IMR-90 (cell line): ENCODE measurements at regions not wholly inside any gene's neighbourhood (a gene's known extent, or its start where the extent isn't known, plus 50 kb on each side); places are given as distances from the start of the nearest gene placed in this dataset.

Experiments
- ATAC-seq: fragments of 200-7000 bp; cut with Tn5 transposase; 2 replicates; pipeline ENCODE4 v1.9.1; 2020; ENCODE audit warnings: low read depth, mild to moderate bottlenecking, moderate library complexity
- BruUV-seq: library from RNA; stranded (reverse); fragments of 400-500 nt; replicated peaks from 2 replicates; lab custom pipeline; 2021; lab: Mats Ljungman, UMichigan
- CTCF ChIA-PET: fragments of 300-600 bp; formaldehyde crosslinking; extraction: SDS; loops from one replicate; lab custom pipeline; 2021; ENCODE audit warnings: antibody characterized with exemption; lab: Yijun Ruan, JAX
- POLR2A ChIA-PET: fragments of 300-600 bp; sonication (Branson Sonifier 250); formaldehyde crosslinking; loops from one replicate; lab custom pipeline; 2022; ENCODE audit warnings: antibody characterized with exemption; ENCODE audit not compliant: unreplicated experiment; lab: Charles Lee
- DNase-seq: peaks from one replicate; pipeline ENCODE4 v3.0.0; 2013
- H2AFZ ChIP-seq: replicated peaks from 2 replicates; pipeline ENCODE3; 2013; ENCODE audit warnings: low read length, mild to moderate bottlenecking; ENCODE audit not compliant: poor library complexity
- H2AK5ac ChIP-seq: 2 replicates; pipeline ENCODE4 v1.6.1; 2013; ENCODE audit warnings: low read depth, low read length, inconsistent platforms
- H2AK9ac ChIP-seq: replicated peaks from 2 replicates; pipeline ENCODE3; 2013; ENCODE audit warnings: mild to moderate bottlenecking, low read depth, low read length, moderate library complexity; ENCODE audit not compliant: poor library complexity
- H2BK120ac ChIP-seq: 2 replicates; pipeline ENCODE4 v1.6.1; 2013; ENCODE audit warnings: low read depth, low read length, inconsistent platforms
- H2BK15ac ChIP-seq: 3 replicates; pipeline ENCODE4 v1.6.1; 2013; ENCODE audit warnings: low read depth, low read length, inconsistent platforms
- H2BK20ac ChIP-seq: 2 replicates; pipeline ENCODE4 v1.6.1; 2013; ENCODE audit warnings: low read depth, mild to moderate bottlenecking, inconsistent platforms, low read length, moderate library complexity
- H2BK5ac ChIP-seq: 2 replicates; pipeline ENCODE4 v1.6.1; 2013; ENCODE audit warnings: mild to moderate bottlenecking, low read depth, low read length, inconsistent platforms; ENCODE audit not compliant: poor library complexity, severe bottlenecking
- H3K14ac ChIP-seq: replicated peaks from 2 replicates; pipeline ENCODE4 v1.6.1; 2013; ENCODE audit warnings: low read depth, low read length, inconsistent platforms
- H3K18ac ChIP-seq: 2 replicates; pipeline ENCODE4 v1.6.1; 2013; ENCODE audit warnings: low read depth, low read length, control low read depth
- H3K23ac ChIP-seq: 2 replicates; pipeline ENCODE4 v1.6.1; 2013; ENCODE audit warnings: low read depth, low read length, inconsistent platforms
- H3K27ac ChIP-seq: 2 replicates; pipeline ENCODE4 v1.5.1; 2013; ENCODE audit warnings: mild to moderate bottlenecking, control low read depth, low read length; ENCODE audit not compliant: insufficient read depth
- H3K27me3 ChIP-seq: 2 replicates; pipeline ENCODE4 v1.6.1; 2013; ENCODE audit warnings: low read length; ENCODE audit not compliant: control insufficient read depth, insufficient read depth
- H3K36me3 ChIP-seq: 2 replicates; pipeline ENCODE4 v1.6.1; 2013; ENCODE audit warnings: low read length, mixed read lengths; ENCODE audit not compliant: control insufficient read depth, insufficient read depth
- H3K4ac ChIP-seq: 2 replicates; pipeline ENCODE4 v1.6.1; 2013; ENCODE audit warnings: low read depth, low read length, inconsistent platforms
- H3K4me1 ChIP-seq: 2 replicates; pipeline ENCODE4 v1.6.1; 2013; ENCODE audit warnings: low read length, mixed read lengths; ENCODE audit not compliant: control insufficient read depth, insufficient read depth
- H3K4me2 ChIP-seq: 2 replicates; pipeline ENCODE4 v1.6.1; 2013; ENCODE audit warnings: low read depth, mild to moderate bottlenecking, control low read depth, low read length, moderate library complexity
- H3K4me3 ChIP-seq: 2 replicates; pipeline ENCODE4 v1.5.1; 2013; ENCODE audit warnings: low read depth, mild to moderate bottlenecking, control low read depth, low read length, moderate library complexity; ENCODE audit not compliant: insufficient read depth
- H3K56ac ChIP-seq: 2 replicates; pipeline ENCODE4 v1.6.1; 2013; ENCODE audit warnings: low read length, inconsistent platforms; ENCODE audit not compliant: insufficient read depth; ENCODE audit errors: extremely low read depth
- H3K79me1 ChIP-seq, 2 experiments: 2 replicates each; pipeline ENCODE4 v1.6.1; 2013; ENCODE audit warnings: low read length in 2 of 2, inconsistent platforms in 1 of 2, low read depth in 1 of 2
- H3K9ac ChIP-seq: 2 replicates; pipeline ENCODE4 v1.6.1; 2013; ENCODE audit warnings: low read depth, low read length, control low read depth
- H3K9me1 ChIP-seq: 2 replicates; pipeline ENCODE4 v1.6.1; 2013; ENCODE audit warnings: low read length, inconsistent platforms; ENCODE audit not compliant: insufficient read depth
- H3K9me3 ChIP-seq: 2 replicates; pipeline ENCODE4 v1.6.1; 2013; ENCODE audit warnings: low read length; ENCODE audit not compliant: control insufficient read depth, insufficient read depth
- H4K20me1 ChIP-seq: 2 replicates; pipeline ENCODE4 v1.6.1; 2013; ENCODE audit warnings: low read length, inconsistent platforms; ENCODE audit not compliant: insufficient read depth
- H4K5ac ChIP-seq: 2 replicates; pipeline ENCODE4 v1.6.1; 2013; ENCODE audit warnings: mild to moderate bottlenecking, low read depth, low read length, control low read depth
- H4K8ac ChIP-seq, 2 experiments: 2 replicates each; pipeline ENCODE4 v1.6.1; 2013; ENCODE audit warnings: low read depth in 2 of 2, low read length in 2 of 2, control low read depth in 1 of 2, inconsistent platforms in 1 of 2
- H4K91ac ChIP-seq: 2 replicates; pipeline ENCODE4 v1.6.1; 2013; ENCODE audit warnings: low read depth, low read length, inconsistent platforms; ENCODE audit not compliant: insufficient read depth
- CHD1 ChIP-seq: IDR thresholded peaks from 2 replicates; pipeline ENCODE4 v1.6.1; 2012; ENCODE audit warnings: low read depth, low read length, improper control_type of control experiment
- MAZ ChIP-seq: IDR thresholded peaks from 2 replicates; pipeline ENCODE4 v1.6.1; 2012; ENCODE audit warnings: low read depth, mild to moderate bottlenecking, low read length, improper control_type of control experiment, moderate library complexity, borderline replicate concordance
- MXI1 ChIP-seq: IDR thresholded peaks from 2 replicates; pipeline ENCODE4 v1.6.1; 2012; ENCODE audit warnings: low read depth, mild to moderate bottlenecking, low read length, moderate library complexity, borderline replicate concordance
- USF2 ChIP-seq: fragments of 150-350 bp; IDR thresholded peaks from 2 replicates; pipeline ENCODE4 v1.6.1; 2017; ENCODE audit warnings: mild to moderate bottlenecking, antibody characterized with exemption, low read length, low read depth
- dilution Hi-C: fragments of 300-500 bp; cut with HindIII; formaldehyde crosslinking; loops from one replicate; pipeline ENCODE4 v1.14.3; 2018; ENCODE audit warnings: low sequenced_read_pairs; ENCODE audit not compliant: unreplicated experiment
- in situ Hi-C: fragments of 300-500 bp; cut with MboI; formaldehyde crosslinking; loops from 3 replicates; pipeline ENCODE4 v1.14.3; 2019; ENCODE audit warnings: low sequenced_read_pairs, inconsistent platforms, mixed read lengths
- intact Hi-C: fragments of 100-400 bp; cut with micrococcal nuclease; formaldehyde crosslinking; loops from 2 replicates; pipeline ENCODE4 v1.10.0; 2022

DNA sequence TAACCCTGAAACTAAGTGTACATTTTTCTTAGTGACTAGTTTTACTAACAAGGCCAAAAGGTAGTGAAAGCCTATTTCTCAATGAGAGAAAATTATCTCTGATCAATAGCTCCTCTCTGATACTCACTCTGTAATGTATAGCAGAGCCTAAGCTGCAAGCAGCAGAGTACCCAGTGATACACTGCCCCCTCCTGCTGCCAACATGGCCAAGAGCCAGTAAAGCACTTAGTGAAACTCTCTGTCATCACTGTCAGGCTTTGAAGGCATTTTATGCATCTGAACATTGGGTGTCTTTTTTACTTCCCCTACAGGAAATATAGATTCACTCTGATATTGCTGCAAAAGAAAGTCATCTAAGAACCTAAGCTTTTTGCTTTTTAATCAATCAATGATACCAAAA lies 784.1 kb upstream of the CDH7 start:
- Histone ChIP-seq H3K18ac (no peak overlapping the region), H3K36me3 (no peaks in the 10 kb centered on the region), H3K4me3 (no peak overlapping the region), H3K9ac (no peak overlapping the region), H3K27ac (no peak overlapping the region), H4K20me1 (no peaks in the 10 kb centered on the region), H3K27me3 (no peaks in the 10 kb centered on the region), H3K9me1 (no peaks in the 10 kb centered on the region), H3K4me2 (no peak overlapping the region), H3K79me1 (no peaks in the 10 kb centered on the region), H2BK120ac (no peak overlapping the region), H2BK5ac (no peak overlapping the region), H2AK5ac (no peak overlapping the region), H4K91ac (no peak overlapping the region), H3K56ac (no peak overlapping the region), H4K8ac (no peak overlapping the region), H3K4me1 (no peaks in the 10 kb centered on the region), H2AK9ac (no peak overlapping the region), H3K14ac (no peak overlapping the region), H4K5ac (no peak overlapping the region), H2AFZ (no peak overlapping the region), H3K4ac (no peak overlapping the region), H3K9me3 (no peaks in the 10 kb centered on the region; the same call in 1 of the 2 replicates), H2BK15ac (no peak overlapping the region), H3K23ac (no peak overlapping the region), H2BK20ac (no peak overlapping the region)
- ChIA-PET POLR2A (no interaction called here), CTCF (no interaction called here)
- dilution Hi-C loops: no loop called here
- DNase-seq: no peak
- BruUV-seq: no TSS peak
- in situ Hi-C loops: no loop called here
- TF ChIP-seq CHD1: no peak
- TF ChIP-seq MXI1: no peak
- no peak for TF ChIP-seq MAZ
- no peak for TF ChIP-seq USF2
- intact Hi-C loops: no loop called here
- ATAC-seq: no peak
